GM23248 (cell line): ENCODE measurements at regions not wholly inside any gene's neighbourhood (a gene's known extent, or its start where the extent isn't known, plus 50 kb on each side); places are given as distances from the start of the nearest gene placed in this dataset.

Source experiments
- EZH2 ChIP-seq: fragments of 200-600 bp; sonication (generic); IDR thresholded peaks from 2 replicates; pipeline ENCODE4 v1.6.1; 2018; ENCODE audit warnings: antibody characterized with exemption, mild to moderate bottlenecking; ENCODE audit not compliant: insufficient read depth, poor library complexity, severe bottlenecking
- EZH2phosphoT487 ChIP-seq: fragments of 200-600 bp; sonication (generic); IDR thresholded peaks from 2 replicates; pipeline ENCODE4 v1.6.1; 2018; ENCODE audit warnings: antibody characterized with exemption, moderate library complexity, mild to moderate bottlenecking, low read depth; ENCODE audit not compliant: insufficient read depth

- TF ChIP-seq EZH2 (no peak), EZH2phosphoT487 (no peak)
These were observed 76.6 kb upstream of the PTPRZ1 start for GRCh38 chr7:121796381-121796780.
